K562 (cell line): ENCODE measurements at regions not wholly inside any gene's neighbourhood (a gene's known extent, or its start where the extent isn't known, plus 50 kb on each side); places are given as distances from the start of the nearest gene placed in this dataset.

Source experiments
- ATAC-seq: fragments of 200-7000 bp; cut with Tn5 transposase; 3 replicates; pipeline ENCODE4 v1.9.1; 2020; ENCODE audit warnings: moderate library complexity
- BruUV-seq: library from RNA; stranded (reverse); fragments of 400-500 nt; replicated peaks from 2 replicates; lab custom pipeline; 2021; lab: Mats Ljungman, UMichigan
- CTCF ChIA-PET: fragments of 300-600 bp; formaldehyde crosslinking; extraction: SDS; loops from one replicate; lab custom pipeline; 2021; ENCODE audit warnings: low intra/inter-chr PET ratio; lab: Yijun Ruan, JAX
- POLR2A ChIA-PET: fragments of 300-600, 350-650 bp; sonication (Branson Sonifier 250); formaldehyde crosslinking; extraction: SDS; loops from one replicate; lab custom pipeline; 2021; ENCODE audit warnings: antibody characterized with exemption, inconsistent platforms; lab: Yijun Ruan, JAX
- DNase-seq, 4 experiments: peaks; one replicate each; pipeline versions ENCODE4 v3.0.0 to v3.0.0-alpha.2; 2011 to 2018; ENCODE audit warnings: low spot score in 3 of 4, mixed read lengths in 3 of 4; ENCODE audit errors: extremely low read depth in 1 of 4
- FAIRE-seq: peaks from 2 replicates; lab custom pipeline; 2011; peaks lifted over from hg19 to GRCh38; lab: Jason Lieb, UNC
- H2AFZ ChIP-seq: 2 replicates; pipeline ENCODE4 v1.6.0; 2011; ENCODE audit warnings: low read depth, low read length, control low read depth, inconsistent platforms
- H3K27ac ChIP-seq: fragments of 200-600 bp; 3 replicates; pipeline ENCODE4 v1.8.0; 2011; ENCODE audit warnings: low read depth, mild to moderate bottlenecking, control low read depth, inconsistent platforms, low read length, moderate library complexity, mixed read lengths; ENCODE audit errors: extremely low read depth
- H3K27me3 ChIP-seq, 2 experiments: fragments of 300-600 bp in 1 of 2; 2 replicates in 1 of 2; 3 replicates in 1 of 2; pipeline versions ENCODE4 v1.6.0 to v1.8.0; 2011; ENCODE audit warnings: inconsistent platforms in 2 of 2, low read length in 2 of 2, mild to moderate bottlenecking in 1 of 2, mixed read lengths in 1 of 2, moderate library complexity in 1 of 2; ENCODE audit not compliant: control insufficient read depth in 2 of 2, insufficient read depth in 2 of 2
- H3K36me3 ChIP-seq: fragments of 300-600 bp; 3 replicates; pipeline ENCODE4 v1.8.0; 2011; ENCODE audit warnings: mild to moderate bottlenecking, low read length, inconsistent platforms; ENCODE audit not compliant: control insufficient read depth, insufficient read depth
- H3K4me1 ChIP-seq, 2 experiments: fragments of 200-600 bp in 1 of 2; replicated peaks in 1 of 2; 2 replicates in 1 of 2; 3 replicates in 1 of 2; pipeline versions ENCODE4 v1.5.1 to v1.8.0; 2011; ENCODE audit warnings: inconsistent platforms in 2 of 2, low read length in 2 of 2, mild to moderate bottlenecking in 1 of 2, mixed read lengths in 1 of 2, moderate library complexity in 1 of 2; ENCODE audit not compliant: control insufficient read depth in 2 of 2, insufficient read depth in 2 of 2
- H3K4me2 ChIP-seq: 2 replicates; pipeline ENCODE4 v1.6.1; 2011; ENCODE audit warnings: low read length, control low read depth, inconsistent platforms, mixed read lengths; ENCODE audit not compliant: insufficient read depth
- H3K4me3 ChIP-seq: fragments of 200-600 bp; sonication (generic), shearing (Covaris generic); 2 replicates; pipeline ENCODE4 v1.5.1; 2016; ENCODE audit warnings: control low read depth, inconsistent platforms
- H3K79me2 ChIP-seq: fragments of 200-600 bp; 3 replicates; pipeline ENCODE4 v1.8.0; 2011; ENCODE audit warnings: low read length, inconsistent platforms; ENCODE audit not compliant: control insufficient read depth, insufficient read depth
- H3K9ac ChIP-seq, 2 experiments: 2 replicates each; pipeline versions ENCODE4 v1.6.0 to v1.6.1; 2011; ENCODE audit warnings: low read depth in 2 of 2, low read length in 2 of 2, control low read depth in 1 of 2, inconsistent platforms in 1 of 2, mild to moderate bottlenecking in 1 of 2, mixed read lengths in 1 of 2; ENCODE audit not compliant: insufficient read depth in 1 of 2
- H3K9me1 ChIP-seq: one replicate; pipeline ENCODE4 v1.6.0; 2011; ENCODE audit warnings: inconsistent platforms, mild to moderate bottlenecking, low read length, moderate library complexity; ENCODE audit not compliant: control insufficient read depth, insufficient read depth
- H3K9me3 ChIP-seq: replicated peaks from 2 replicates; pipeline ENCODE4 v1.5.1; 2011; ENCODE audit warnings: low read depth, low read length, inconsistent platforms; ENCODE audit not compliant: control insufficient read depth, insufficient read depth
- H4K20me1 ChIP-seq: replicated peaks from 2 replicates; pipeline ENCODE4 v1.6.1; 2011; ENCODE audit warnings: low read length, inconsistent platforms, mixed read lengths; ENCODE audit not compliant: control insufficient read depth, insufficient read depth
- ARID2 ChIP-seq: fragments of 450-650 bp; IDR thresholded peaks from 2 replicates; pipeline ENCODE4 v1.6.1; 2017; ENCODE audit warnings: antibody characterized with exemption, mild to moderate bottlenecking
- ATF1 ChIP-seq, 2 experiments: fragments of 450-650 bp in 1 of 2; IDR thresholded peaks; 2 replicates each; pipeline ENCODE4 v1.6.1; 2016; ENCODE audit warnings: missing compliant biosample characterization in 1 of 2, missing genetic modification characterization in 1 of 2
- HDAC1 ChIP-seq, 2 experiments: fragments of 450-650 bp; IDR thresholded peaks; 2 replicates each; pipeline ENCODE4 v1.6.1; 2016 to 2017; ENCODE audit warnings: inconsistent platforms in 1 of 2, mild to moderate bottlenecking in 1 of 2, moderate library complexity in 1 of 2
- ILK ChIP-seq: fragments of 450-650 bp; IDR thresholded peaks from 2 replicates; pipeline ENCODE4 v1.6.1; 2016; ENCODE audit warnings: missing genetic modification characterization, low read depth, mild to moderate bottlenecking, missing compliant biosample characterization, moderate library complexity, borderline replicate concordance
- KLF6 ChIP-seq: fragments of 250-450 bp; sonication (Bioruptor Pico); IDR thresholded peaks from 2 replicates; pipeline ENCODE4 v1.4.0; 2020; ENCODE audit warnings: mild to moderate bottlenecking, moderate library complexity, borderline replicate concordance
- MEF2A ChIP-seq: IDR thresholded peaks from 2 replicates; pipeline ENCODE4 v1.6.1; 2011; ENCODE audit warnings: low read depth, mild to moderate bottlenecking, low read length, moderate library complexity; ENCODE audit not compliant: control insufficient read depth
- NR1H2 ChIP-seq: sonication (generic); formaldehyde crosslinking; IDR thresholded peaks from 2 replicates; pipeline ENCODE4 v1.4.0; 2020; ENCODE audit warnings: mild to moderate bottlenecking, missing genetic modification reagents
- SMAD2 ChIP-seq: fragments of 150-350 bp; IDR thresholded peaks from 2 replicates; pipeline ENCODE4 v1.6.1; 2014; ENCODE audit warnings: low read depth, mild to moderate bottlenecking, low read length
- SMARCC2 ChIP-seq: fragments of 450-650 bp; IDR thresholded peaks from 2 replicates; pipeline ENCODE4 v1.6.1; 2017; ENCODE audit warnings: antibody characterized with exemption, moderate library complexity, mild to moderate bottlenecking, low read depth
- ZNF347 ChIP-seq: fragments of 450-650 bp; formaldehyde crosslinking; IDR thresholded peaks from 2 replicates; pipeline ENCODE4 v1.4.0; 2020; ENCODE audit warnings: low read depth, mild to moderate bottlenecking, moderate library complexity
- ZNF76 ChIP-seq: fragments of 250-450 bp; sonication (Bioruptor Pico); IDR thresholded peaks from 2 replicates; pipeline ENCODE4 v1.4.0; 2020; ENCODE audit warnings: mild to moderate bottlenecking, moderate library complexity, borderline replicate concordance
- WGBS: fragments of 100-300 bp; shearing (Covaris generic); methylation state at CpG from one replicate; pipeline ENCODE4 v1.1.6; 2016; ENCODE audit warnings: low coverage, mixed read lengths; ENCODE audit not compliant: insufficient coverage; ENCODE audit errors: missing lambda C conversion rate; 5-methylcytosine and 5-hydroxymethylcytosine counted together
- in situ Hi-C: fragments of 300-500 bp; cut with MboI; formaldehyde crosslinking; loops from 4 replicates; pipeline ENCODE4 v1.15.0; 2018; ENCODE audit warnings: inconsistent platforms, mixed read lengths
- intact Hi-C: fragments of 100-400 bp; cut with micrococcal nuclease; formaldehyde crosslinking; loops from 2 replicates; pipeline ENCODE4 v1.14.2; 2022

DNA sequence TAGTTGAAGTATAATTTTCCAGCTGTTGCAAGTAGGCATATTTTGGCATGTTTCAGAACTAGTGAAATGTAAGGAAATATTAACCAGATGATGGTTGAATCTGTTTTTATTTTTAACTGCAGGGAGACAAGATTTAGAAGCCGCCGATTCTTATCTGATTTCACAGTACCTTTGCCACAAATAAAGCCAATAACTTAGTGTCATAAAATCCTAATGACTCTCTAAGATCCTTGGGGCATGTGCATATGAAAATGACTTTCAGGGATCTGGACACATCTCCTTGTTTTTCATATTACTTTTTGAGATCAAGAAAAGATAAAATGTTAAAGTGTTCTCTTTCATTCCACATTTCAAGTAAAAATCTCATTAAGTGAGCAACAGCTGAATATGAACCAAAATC, 125.8 kb upstream of the CNTLN start:
- no TSS peak for BruUV-seq
- Histone ChIP-seq H3K27ac (no peak overlapping the region), H4K20me1 (no peaks in the 10 kb centered on the region), H3K4me1 (no peaks in the 10 kb centered on the region), H3K36me3 (no peaks in the 10 kb centered on the region), H2AFZ (no peak overlapping the region), H3K9ac (no peak overlapping the region), H3K4me2 (no peak overlapping the region), H3K79me2 (no peaks in the 10 kb centered on the region), H3K9me3 (no peaks in the 10 kb centered on the region), H3K27me3 (no peaks in the 10 kb centered on the region), H3K9me1 (no peaks in the 10 kb centered on the region), H3K4me3 (no peak overlapping the region)
- intact Hi-C loops: no loop called here
- no peak for TF ChIP-seq NR1H2
- no peak for TF ChIP-seq ZNF76 (CRISPR knock-in tag)
- no peak for TF ChIP-seq HDAC1 (IDR thresholded peaks at IDR 0.05)
- TF ChIP-seq MEF2A: no peak
- TF ChIP-seq SMAD2: no peak
- TF ChIP-seq KLF6: no peak
- TF ChIP-seq SMARCC2: no peak
- TF ChIP-seq ZNF347 (CRISPR knock-in tag): no peak
- no peak for TF ChIP-seq ATF1 (CRISPR knock-in tag; IDR thresholded peaks at IDR 0.05)
- no peak for TF ChIP-seq ATF1 (tag; IDR thresholded peaks at IDR 0.05)
- TF ChIP-seq ILK: no peak
- TF ChIP-seq ARID2: no peak
- DNase-seq (no peak), FAIRE-seq (no peak), ATAC-seq (no peak)
- 0% methylated on average over 2 of the region's 2 CpGs for WGBS
- in situ Hi-C loops: no loop called here
- ChIA-PET POLR2A (no interaction called here), CTCF (no interaction called here)
